ENCODE measurements at regions not wholly inside any gene's neighbourhood (a gene's known extent, or its start where the extent isn't known, plus 50 kb on each side); places are given as distances from the start of the nearest gene placed in this dataset.

DNA sequence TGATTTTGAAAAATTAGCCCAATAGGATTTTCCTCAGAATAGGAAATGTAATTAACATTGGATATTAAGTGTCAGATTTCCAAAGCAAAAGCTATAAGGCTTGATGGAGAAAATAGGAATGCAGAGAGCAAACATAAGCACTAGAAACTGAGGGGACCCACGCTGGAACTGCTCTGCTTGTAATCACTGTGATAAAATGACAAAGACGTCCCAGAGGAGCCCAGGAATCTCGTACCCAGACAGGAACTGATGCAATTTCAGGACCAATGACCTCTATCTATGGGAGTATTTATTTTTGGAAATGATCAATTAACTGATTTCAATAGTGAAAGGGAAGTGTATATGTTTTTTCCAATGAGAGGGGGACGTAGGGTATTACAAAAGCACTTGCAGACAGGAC lies 714.5 kb upstream of the WWC1 start:
- 15 to 20% methylated on average over 4 of the region's 4 CpGs for WGBS, 2 donors
- intact Hi-C loops (cut with DNase I), result no loop called here

DNA sequence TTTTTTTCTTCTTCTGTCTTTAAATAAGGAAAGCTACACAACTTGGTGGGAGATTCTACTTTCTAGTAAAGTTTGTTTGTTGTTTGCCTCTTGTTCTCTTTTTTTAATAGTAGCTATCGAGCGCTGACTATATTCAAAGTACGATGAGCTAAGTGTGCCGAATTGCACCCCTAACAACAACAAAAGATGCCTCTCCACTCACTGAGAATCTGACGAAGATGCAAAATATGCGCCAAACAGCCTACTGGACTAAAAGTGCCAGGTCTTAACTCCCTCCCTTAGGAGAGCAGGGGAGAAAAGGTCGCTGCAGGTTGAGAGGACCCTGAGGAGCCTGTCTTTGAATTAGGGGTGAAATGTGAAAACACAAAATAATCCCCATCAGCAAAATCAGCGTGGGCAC lies 713.8 kb upstream of the WWC1 start:
- 81 to 82% methylated on average over 8 of the region's 8 CpGs for WGBS, 2 donors
- Histone ChIP-seq H3K27ac (no peak overlapping the region), H3K27me3 (peaks cover 0 to 20% of the 10 kb centered on the region in 2 donors), H3K4me3 (no peak overlapping the region), H3K4me1 (peaks cover 12% of the 10 kb centered on the region), H3K36me3 (replicated peaks in 1 of 2; ENCODE audit: insufficient read depth in 1 of 2, low read depth in 2 of 2) (no peaks in the 10 kb centered on the region), H3K9me3 (no peaks in the 10 kb centered on the region)
- intact Hi-C loops (cut with DNase I), result no loop called here
- ATAC-seq (no peak), DNase-seq (no peak)
- TF ChIP-seq, protein P1, sequence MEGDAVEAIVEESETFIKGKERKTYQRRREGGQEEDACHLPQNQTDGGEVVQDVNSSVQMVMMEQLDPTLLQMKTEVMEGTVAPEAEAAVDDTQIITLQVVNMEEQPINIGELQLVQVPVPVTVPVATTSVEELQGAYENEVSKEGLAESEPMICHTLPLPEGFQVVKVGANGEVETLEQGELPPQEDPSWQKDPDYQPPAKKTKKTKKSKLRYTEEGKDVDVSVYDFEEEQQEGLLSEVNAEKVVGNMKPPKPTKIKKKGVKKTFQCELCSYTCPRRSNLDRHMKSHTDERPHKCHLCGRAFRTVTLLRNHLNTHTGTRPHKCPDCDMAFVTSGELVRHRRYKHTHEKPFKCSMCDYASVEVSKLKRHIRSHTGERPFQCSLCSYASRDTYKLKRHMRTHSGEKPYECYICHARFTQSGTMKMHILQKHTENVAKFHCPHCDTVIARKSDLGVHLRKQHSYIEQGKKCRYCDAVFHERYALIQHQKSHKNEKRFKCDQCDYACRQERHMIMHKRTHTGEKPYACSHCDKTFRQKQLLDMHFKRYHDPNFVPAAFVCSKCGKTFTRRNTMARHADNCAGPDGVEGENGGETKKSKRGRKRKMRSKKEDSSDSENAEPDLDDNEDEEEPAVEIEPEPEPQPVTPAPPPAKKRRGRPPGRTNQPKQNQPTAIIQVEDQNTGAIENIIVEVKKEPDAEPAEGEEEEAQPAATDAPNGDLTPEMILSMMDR (IDR thresholded peaks at IDR 0.05), result no peak
- TF ChIP-seq POLR2A (IDR thresholded peaks at IDR 0.05), result no peak

More for the DNA sequence above, 714.5 kb upstream of the WWC1 start:
- ATAC-seq (no peak), DNase-seq (no peak)
- Histone ChIP-seq H3K36me3 (replicated peaks in 1 of 2; ENCODE audit: insufficient read depth in 1 of 2, low read depth in 2 of 2) (no peaks in the 10 kb centered on the region), H3K4me3 (no peak overlapping the region), H3K9me3 (no peaks in the 10 kb centered on the region), H3K4me1 (peaks cover 12% of the 10 kb centered on the region), H3K27ac (no peak overlapping the region), H3K27me3 (peaks cover 0 to 20% of the 10 kb centered on the region in 2 donors)
- TF ChIP-seq, protein P1 (IDR thresholded peaks at IDR 0.05), result no peak
- no peak for TF ChIP-seq POLR2A (IDR thresholded peaks at IDR 0.05)

DNA sequence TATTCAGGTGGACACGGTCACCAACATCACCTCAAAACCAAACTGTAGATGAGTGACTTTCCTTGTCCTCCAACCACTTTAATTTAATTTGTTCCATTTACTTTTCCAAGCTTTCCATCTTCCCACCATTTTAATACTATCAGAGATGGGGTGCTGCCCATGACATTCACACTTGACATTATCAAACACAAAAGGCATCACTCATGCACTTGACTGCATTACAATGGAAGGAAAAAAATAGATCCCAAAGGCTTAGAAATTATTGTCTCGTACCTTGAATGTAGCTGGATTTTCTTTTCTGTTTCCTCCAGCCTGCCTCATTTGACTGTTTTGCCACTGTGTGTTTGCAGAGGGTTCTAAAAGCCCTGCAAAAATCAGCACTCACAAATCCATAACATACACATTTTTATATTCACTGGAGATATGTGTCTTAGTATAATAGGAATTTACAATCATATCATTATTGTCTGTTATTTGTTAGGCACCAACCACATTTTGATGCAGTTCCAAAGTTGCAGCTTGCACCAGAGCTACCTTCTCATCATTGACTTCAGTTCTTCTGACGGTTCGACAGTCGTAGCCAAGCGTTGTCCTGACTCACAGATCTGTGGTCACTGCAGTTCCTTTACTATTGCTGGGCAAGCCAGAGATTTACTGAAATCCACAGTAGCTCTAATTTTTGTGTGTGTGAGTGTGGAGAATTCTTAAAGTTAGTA lies 712.3 kb upstream of the WWC1 start:
- DNase-seq, result no peak
- no peak for ATAC-seq
- Histone ChIP-seq H3K4me3 (no peak overlapping the region), H3K27ac (no peak overlapping the region), H3K36me3 (replicated peaks in 1 of 2; ENCODE audit: insufficient read depth in 1 of 2, low read depth in 2 of 2) (no peaks in the 10 kb centered on the region), H3K27me3 (peaks cover 0 to 20% of the 10 kb centered on the region in 2 donors), H3K4me1 (peaks cover under 1% of the 10 kb centered on the region), H3K9me3 (no peaks in the 10 kb centered on the region)
- WGBS, 2 donors, result 68 to 79% methylated on average over 6 of the region's 6 CpGs
- intact Hi-C loops (cut with DNase I), result no loop called here
- no peak for TF ChIP-seq POLR2A (IDR thresholded peaks at IDR 0.05)
- TF ChIP-seq, protein P1 (IDR thresholded peaks at IDR 0.05), result no peak

- Histone ChIP-seq H3K27me3 (peaks cover 0 to 19% of the 10 kb centered on the region in 2 donors), H3K4me1 (no peaks in the 10 kb centered on the region), H3K4me3 (no peak overlapping the region), H3K9me3 (no peaks in the 10 kb centered on the region), H3K36me3 (replicated peaks in 1 of 2; ENCODE audit: insufficient read depth in 1 of 2, low read depth in 2 of 2) (no peaks in the 10 kb centered on the region), H3K27ac (no peak overlapping the region)
- 78 to 86% methylated on average over 5 of the region's 5 CpGs for WGBS, 2 donors
- TF ChIP-seq, protein P1 (IDR thresholded peaks at IDR 0.05), result no peak
- TF ChIP-seq POLR2A (IDR thresholded peaks at IDR 0.05), result no peak
- no peak for DNase-seq
- intact Hi-C loops (cut with DNase I), result no loop called here
- no peak for ATAC-seq
Measured at GRCh38 chr5:167579693-167580055, 711.8 kb upstream of the WWC1 start.

DNA sequence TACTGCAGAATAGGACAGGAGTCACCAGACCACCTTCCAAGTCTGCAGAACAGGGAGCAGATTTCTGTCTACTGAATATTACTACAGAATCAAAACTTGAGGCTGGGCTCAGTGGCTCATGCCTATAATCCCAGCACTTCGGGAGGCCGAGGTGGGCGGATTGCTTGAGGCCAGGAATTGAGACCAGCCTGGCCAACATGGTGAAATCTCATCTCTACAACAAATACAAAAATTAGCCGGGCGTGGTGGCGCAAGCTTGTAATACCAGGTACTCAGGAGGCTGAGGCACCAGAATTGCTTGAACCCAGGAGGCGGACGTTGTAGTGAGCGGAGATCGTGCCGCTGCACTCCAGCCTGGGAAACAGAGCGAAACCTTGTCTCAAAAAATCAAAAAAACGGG lies 710.8 kb upstream of the WWC1 start:
- no peaks in the 10 kb centered on the region for H3K9me3 ChIP-seq
- no peaks in the 10 kb centered on the region for H3K4me1 ChIP-seq
- no peak overlapping the region for H3K27ac ChIP-seq
- TF ChIP-seq POLR2A (IDR thresholded peaks at IDR 0.05), result no peak
- TF ChIP-seq, protein P1 (IDR thresholded peaks at IDR 0.05), result no peak
- intact Hi-C loops (cut with DNase I), result no loop called here
- WGBS, 2 donors, result 85 to 89% methylated on average over 13 of the region's 13 CpGs
- no peak overlapping the region for H3K4me3 ChIP-seq
- no peak for DNase-seq
- H3K27me3 ChIP-seq, result peaks cover 0 to 16% of the 10 kb centered on the region in 2 donors
- no peaks in the 10 kb centered on the region for H3K36me3 ChIP-seq (replicated peaks in 1 of 2; ENCODE audit: insufficient read depth in 1 of 2, low read depth in 2 of 2)
- no peak for ATAC-seq
